Stimulated activated CD4-positive, alpha-beta T cell treated with anti-CD3 and anti-CD28 coated beads, Interleukin-1b, Interleukin-23, amount 100 ng/mL, for 24 hours (primary cell): ENCODE measurements at regions not wholly inside any gene's neighbourhood (a gene's known extent, or its start where the extent isn't known, plus 50 kb on each side); places are given as distances from the start of the nearest gene placed in this dataset.
"Not testable (repeated sequence)": the region's sequence is repeated elsewhere in the genome, so short reads cannot be mapped to it uniquely, and the experiment has no call there.

ENCODE experiments used
- DNase-seq, 4 experiments: peaks; one replicate each; pipeline ENCODE4 v3.0.0-alpha.2; 2020; ENCODE audit warnings: low read depth in 4 of 4, low spot score in 1 of 4

- no peak for DNase-seq
Observed at GRCh38 chr5:89582768-89583339, 699.9 kb upstream of the MEF2C start.

DNA sequence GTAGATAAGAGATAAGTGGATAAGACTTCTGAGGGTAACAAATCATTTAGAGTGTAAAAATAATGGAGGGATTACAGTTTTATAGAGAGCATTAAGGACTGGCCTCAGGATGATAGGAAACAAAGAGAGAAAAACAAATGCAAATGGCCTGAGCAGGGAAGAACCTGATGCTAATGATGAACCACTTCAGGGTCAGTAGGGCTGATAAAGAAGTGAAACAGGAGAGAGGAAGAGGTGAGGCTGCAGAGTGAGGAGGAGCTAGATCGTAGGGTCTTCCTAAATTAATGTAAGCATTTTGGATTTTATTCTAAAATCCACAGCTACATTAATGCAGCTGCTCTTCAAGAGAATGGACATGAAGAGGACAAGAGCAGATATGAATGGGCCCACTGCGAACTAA is 698.0 kb upstream of the MEF2C start:
- no peak for DNase-seq

DNA sequence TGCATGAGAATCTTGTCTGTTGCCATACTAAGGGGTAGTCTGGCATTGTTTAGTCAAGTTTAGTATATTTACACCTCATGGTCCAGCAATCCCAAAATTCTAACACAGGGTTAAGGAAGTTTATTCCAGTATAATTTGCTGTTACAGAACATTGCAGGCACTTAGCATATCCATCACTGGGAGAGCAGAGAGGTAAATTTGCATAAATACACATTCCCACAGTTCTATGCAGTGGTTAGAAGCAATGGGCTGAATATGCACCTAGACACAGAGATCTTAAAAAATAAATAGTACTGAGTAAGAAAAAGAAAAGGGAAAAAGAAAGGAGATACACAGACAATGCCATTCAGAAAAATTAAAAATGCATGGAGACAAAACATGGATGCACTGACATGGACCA is 692.3 kb upstream of the MEF2C start:
- no peak for DNase-seq

GRCh38 chr5:89573345-89573744 is 690.4 kb upstream of the MEF2C start:
- no peak for DNase-seq

DNA sequence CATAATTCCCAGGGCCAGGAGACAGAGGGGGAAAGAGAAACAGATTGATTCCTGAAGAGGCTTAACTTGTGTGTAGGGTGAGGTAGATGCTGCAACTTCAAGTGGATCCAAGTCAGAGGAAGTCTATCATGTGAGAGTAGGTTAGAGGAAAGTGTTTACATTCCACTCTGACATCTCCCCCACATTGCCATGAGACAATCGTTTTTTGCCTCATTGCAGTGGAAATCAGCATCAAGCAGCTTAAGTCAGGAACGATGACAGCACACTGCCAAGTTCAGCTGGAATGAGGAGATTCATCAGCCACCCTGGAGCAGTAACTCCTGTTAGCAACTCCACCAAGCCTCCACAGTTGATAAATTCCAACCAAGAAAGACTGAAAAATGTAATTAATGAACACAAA is 689.7 kb upstream of the MEF2C start:
- DNase-seq = no peak

- no peak for DNase-seq
Observed at GRCh38 chr5:89570557-89570956, 687.6 kb upstream of the MEF2C start.

DNA sequence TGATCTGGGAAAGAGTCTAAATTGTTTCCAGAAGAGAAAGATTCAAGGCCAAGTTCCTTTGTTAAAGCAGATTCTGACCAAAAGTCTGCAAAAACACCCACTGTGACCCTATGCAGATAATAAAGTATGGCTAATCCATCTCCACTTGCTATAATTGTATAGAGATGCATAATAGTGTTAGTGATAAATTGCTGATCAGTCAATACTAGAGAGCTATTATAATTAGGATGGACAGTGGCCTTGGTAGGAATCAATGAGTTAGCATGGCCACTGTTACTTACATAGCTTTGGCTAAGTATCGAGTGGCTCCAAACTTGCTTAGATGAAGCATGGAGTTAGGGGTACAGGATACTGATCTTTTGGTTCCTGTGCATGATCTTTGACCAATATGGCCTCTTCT is 683.4 kb upstream of the MEF2C start:
- DNase-seq = no peak

- no peak for DNase-seq
Observed at GRCh38 chr5:89560696-89561095, 677.7 kb upstream of the MEF2C start.

- no peak for DNase-seq
Observed at GRCh38 chr5:89556215-89556913, 673.4 kb upstream of the MEF2C start.

DNA sequence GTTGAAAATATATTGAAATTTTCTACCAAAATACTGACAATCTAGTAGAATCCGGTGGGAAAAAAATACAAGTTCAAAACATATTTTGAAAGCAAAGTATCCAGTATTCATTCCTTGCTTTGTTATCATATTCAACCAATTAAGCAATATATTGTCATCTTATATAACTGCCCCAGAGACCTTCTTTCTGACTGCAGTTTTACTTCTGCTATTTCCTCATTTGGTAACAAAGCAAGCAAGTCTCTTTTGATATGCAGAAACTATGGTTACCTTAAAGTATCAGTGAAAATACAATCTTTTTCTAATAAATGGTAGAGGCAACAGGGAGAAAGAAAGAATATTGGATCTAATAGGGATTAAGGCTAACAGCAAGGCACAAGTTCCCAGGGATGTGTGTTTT is 663.7 kb upstream of the MEF2C start:
- no peak for DNase-seq

GRCh38 chr5:89545626-89546025 is 662.6 kb upstream of the MEF2C start:
- DNase-seq = no peak

DNA sequence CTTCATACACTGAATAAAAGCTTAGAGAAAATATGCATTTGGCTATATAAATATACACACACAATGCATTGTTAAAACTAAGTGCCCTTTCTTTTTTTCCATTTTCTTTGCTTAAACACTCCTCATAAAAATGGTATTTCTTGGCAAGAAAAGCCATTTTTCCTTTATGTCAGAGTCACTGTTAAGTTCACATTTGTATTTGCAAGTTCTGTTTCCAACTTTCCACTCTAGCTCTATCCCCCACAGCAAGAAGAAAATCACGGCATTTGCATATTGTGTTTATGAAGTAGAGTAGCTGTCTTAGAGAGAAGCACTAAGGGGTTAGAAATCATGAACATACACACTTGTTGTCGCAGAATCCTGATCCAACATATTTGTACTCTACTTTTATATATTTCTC is 662.1 kb upstream of the MEF2C start:
- DNase-seq = no peak

- no peak for DNase-seq
Observed at GRCh38 chr5:89542736-89543135, 659.8 kb upstream of the MEF2C start.

- no peak for DNase-seq
Observed at GRCh38 chr5:89537800-89538199, 654.8 kb upstream of the MEF2C start.

- no peak for DNase-seq
Observed at GRCh38 chr5:89536020-89536419, 653.0 kb upstream of the MEF2C start.

- no peak for DNase-seq
Observed at GRCh38 chr5:89535411-89535810, 652.4 kb upstream of the MEF2C start.

DNA sequence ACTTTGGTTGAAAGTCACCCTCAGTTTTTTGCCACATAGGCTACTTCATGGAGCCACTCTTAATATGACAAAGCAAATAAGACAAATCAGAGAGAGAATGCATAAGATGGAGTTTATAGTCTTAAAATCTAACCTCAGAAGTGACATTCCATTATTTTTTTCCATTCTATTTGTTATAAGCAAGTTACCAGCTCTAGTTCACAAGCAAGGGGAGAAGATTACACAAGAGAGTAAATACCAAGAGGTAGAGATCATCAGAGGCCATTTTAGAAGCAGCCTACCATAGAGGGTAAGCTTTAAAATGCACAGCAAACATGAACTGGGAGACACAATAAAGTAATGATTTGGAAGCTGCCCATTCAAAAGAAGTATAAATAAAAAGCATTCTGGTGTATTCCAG is 651.3 kb upstream of the MEF2C start:
- DNase-seq = no peak

GRCh38 chr5:89524785-89525184 is 641.8 kb upstream of the MEF2C start:
- DNase-seq = no peak

GRCh38 chr5:89523867-89524266 is 640.9 kb upstream of the MEF2C start:
- DNase-seq = not testable (repeated sequence)

DNA sequence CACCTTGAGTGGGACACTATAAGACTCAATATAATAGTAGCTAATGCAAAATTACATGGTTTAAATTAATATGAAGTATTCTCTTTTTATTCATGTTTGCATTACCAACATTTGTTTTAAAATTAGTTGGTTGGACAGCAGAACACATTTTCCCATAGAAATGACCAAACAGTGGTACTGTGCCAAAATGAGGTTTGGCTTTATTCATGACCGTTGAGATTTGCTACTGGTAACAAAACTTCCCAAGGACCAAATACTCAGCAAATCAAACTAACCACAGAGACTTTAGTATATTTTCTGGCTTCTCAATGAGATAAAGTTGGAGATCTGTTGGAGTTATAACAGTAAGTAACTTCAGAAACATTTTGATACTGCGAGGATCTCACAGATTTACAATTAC is 637.8 kb upstream of the MEF2C start:
- DNase-seq = no peak

DNA sequence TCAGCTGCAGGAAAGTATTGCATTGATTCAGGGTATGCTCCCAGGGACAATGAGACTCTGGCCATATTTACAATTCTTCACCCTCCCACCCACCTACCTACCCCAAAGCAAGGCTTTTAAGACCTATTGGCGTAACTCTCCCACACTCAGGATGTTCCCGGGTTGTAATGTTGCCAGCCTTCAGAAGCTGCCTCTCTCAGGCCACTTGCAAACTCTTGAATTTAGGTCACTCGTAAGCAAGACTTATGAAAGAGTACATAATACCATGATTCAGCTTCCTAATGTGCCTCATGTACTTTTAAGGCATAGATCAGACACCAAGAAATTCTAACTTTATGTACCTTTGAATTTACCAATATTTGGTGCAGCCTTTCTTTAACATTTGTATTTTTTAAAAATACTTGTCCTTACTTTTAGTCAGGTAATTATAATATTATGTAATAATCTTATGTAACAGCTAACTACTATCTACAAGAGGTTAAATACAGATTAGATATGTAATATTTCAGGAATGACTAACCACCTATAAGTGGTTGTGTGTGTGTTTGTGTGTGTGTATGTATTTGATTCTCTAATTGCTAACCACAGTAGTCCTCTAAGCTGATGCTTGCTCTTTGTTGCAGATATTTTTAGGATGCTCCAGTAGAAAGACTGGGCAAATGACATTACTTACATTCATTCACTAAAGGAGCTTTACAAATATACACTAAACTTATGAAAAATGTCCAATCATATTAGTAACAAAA is 630.5 kb upstream of the MEF2C start:
- no peak for DNase-seq

DNA sequence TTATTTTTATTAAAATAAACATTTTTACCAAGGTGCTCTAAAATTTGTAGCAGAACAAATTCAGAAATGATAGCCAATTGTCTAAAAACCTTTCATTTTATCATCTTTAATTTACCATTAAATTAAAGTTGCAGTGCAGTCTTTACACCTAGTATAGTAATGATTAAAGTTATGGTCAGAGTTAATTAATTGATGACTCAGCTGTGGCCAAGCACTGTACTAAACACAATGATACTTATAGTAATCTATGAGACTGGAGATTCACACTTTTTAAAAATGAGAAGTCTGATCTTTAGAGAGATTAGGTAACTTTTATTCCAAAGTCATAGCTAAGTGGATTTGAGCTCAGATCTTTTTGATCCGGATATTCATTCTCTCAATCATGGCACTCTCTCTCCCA is 621.1 kb upstream of the MEF2C start:
- DNase-seq = no peak

GRCh38 chr5:89499787-89500186 is 616.8 kb upstream of the MEF2C start:
- DNase-seq = no peak
